ENCODE measurements at regions not wholly inside any gene's neighbourhood (a gene's known extent, or its start where the extent isn't known, plus 50 kb on each side); places are given as distances from the start of the nearest gene placed in this dataset.

- Mint-ChIP-seq H3K4me1 (ENCODE audit: insufficient read depth, unreplicated experiment) (no peaks in the 10 kb centered on the region), H3K27me3 (ENCODE audit: insufficient read depth, unreplicated experiment) (peaks cover 76% of the 10 kb centered on the region), H3K36me3 (ENCODE audit: insufficient read depth, unreplicated experiment) (no peaks in the 10 kb centered on the region), H3K9me3 (ENCODE audit: unreplicated experiment) (no peaks in the 10 kb centered on the region), H3K27ac (ENCODE audit: low read depth, unreplicated experiment) (no peak overlapping the region), H3K4me3 (ENCODE audit: unreplicated experiment) (no peak overlapping the region)
- ChIA-PET CTCF (interaction anchor here (0.6 kb wide), 1 partner anchor 926 kb away, joined by 3 read pairs; no protein-coding TSS in a partner anchor), POLR2A (no interaction called here)
- DNase-seq (ENCODE audit: unreplicated experiment), result no peak
- TF ChIP-seq CTCF (IDR thresholded peaks at IDR 0.05; ENCODE audit: unreplicated experiment), result no peak
- no TSS peak for BruUV-seq (replicated peaks)
- intact Hi-C loops (cut with micrococcal nuclease), result no loop called here
Measured at GRCh38 chr16:52099382-52099781, 447.6 kb downstream of the TOX3 start.

GRCh38 chr16:52095471-52095870, 451.5 kb downstream of the TOX3 start:
- TF ChIP-seq CTCF (IDR thresholded peaks at IDR 0.05; ENCODE audit: unreplicated experiment), result no peak
- BruUV-seq (replicated peaks), result no TSS peak
- ChIA-PET POLR2A (interaction anchor here (0.6 kb wide), 1 partner anchor 830 kb away, joined by 3 read pairs; no protein-coding TSS in a partner anchor), CTCF (interaction anchor here (1.9 kb wide), 1 partner anchor 817 kb away, joined by 6 read pairs; no protein-coding TSS in a partner anchor)
- Mint-ChIP-seq H3K27me3 (ENCODE audit: insufficient read depth, unreplicated experiment) (peaks cover 85% of the 10 kb centered on the region), H3K9me3 (ENCODE audit: unreplicated experiment) (no peaks in the 10 kb centered on the region), H3K36me3 (ENCODE audit: insufficient read depth, unreplicated experiment) (no peaks in the 10 kb centered on the region), H3K4me1 (ENCODE audit: insufficient read depth, unreplicated experiment) (no peaks in the 10 kb centered on the region), H3K4me3 (ENCODE audit: unreplicated experiment) (no peak overlapping the region), H3K27ac (ENCODE audit: low read depth, unreplicated experiment) (no peak overlapping the region)
- intact Hi-C loops (cut with micrococcal nuclease), result no loop called here
- DNase-seq (ENCODE audit: unreplicated experiment), result no peak

GRCh38 chr16:52092126-52092525, 454.8 kb downstream of the TOX3 start:
- Mint-ChIP-seq H3K4me3 (ENCODE audit: unreplicated experiment) (no peak overlapping the region), H3K36me3 (ENCODE audit: insufficient read depth, unreplicated experiment) (no peaks in the 10 kb centered on the region), H3K27me3 (ENCODE audit: insufficient read depth, unreplicated experiment) (peaks cover 92% of the 10 kb centered on the region), H3K27ac (ENCODE audit: low read depth, unreplicated experiment) (no peak overlapping the region), H3K4me1 (ENCODE audit: insufficient read depth, unreplicated experiment) (no peaks in the 10 kb centered on the region), H3K9me3 (ENCODE audit: unreplicated experiment) (no peaks in the 10 kb centered on the region)
- POLR2A ChIA-PET, result no interaction called here
- CTCF ChIA-PET, result interaction anchor here (0.6 kb wide), 1 partner anchor 38 kb away, joined by 3 read pairs; no protein-coding TSS in a partner anchor
- BruUV-seq (replicated peaks), result no TSS peak
- intact Hi-C loops (cut with micrococcal nuclease), result no loop called here
- no peak for DNase-seq (ENCODE audit: unreplicated experiment)
- no peak for TF ChIP-seq CTCF (IDR thresholded peaks at IDR 0.05; ENCODE audit: unreplicated experiment)

- no TSS peak for BruUV-seq (replicated peaks)
- Mint-ChIP-seq H3K4me3 (ENCODE audit: unreplicated experiment) (no peak overlapping the region), H3K4me1 (ENCODE audit: insufficient read depth, unreplicated experiment) (no peaks in the 10 kb centered on the region), H3K27me3 (ENCODE audit: insufficient read depth, unreplicated experiment) (peaks cover 92% of the 10 kb centered on the region), H3K27ac (ENCODE audit: low read depth, unreplicated experiment) (no peak overlapping the region), H3K36me3 (ENCODE audit: insufficient read depth, unreplicated experiment) (no peaks in the 10 kb centered on the region), H3K9me3 (ENCODE audit: unreplicated experiment) (no peaks in the 10 kb centered on the region)
- ChIA-PET POLR2A (interaction anchor here (0.7 to 1.0 kb wide), 2 partner anchors 17 to 40 kb away, joined by 3 read pairs; no protein-coding TSS in a partner anchor), CTCF (interaction anchor here (0.5 to 0.6 kb wide), 2 partner anchors 62 to 824 kb away, joined by 3 read pairs; no protein-coding TSS in a partner anchor)
- intact Hi-C loops (cut with micrococcal nuclease), result loop anchor here (1.0 kb wide), 1 partner anchor 40 kb away; no protein-coding TSS in a partner anchor
- TF ChIP-seq CTCF (IDR thresholded peaks at IDR 0.05; ENCODE audit: unreplicated experiment), result no peak
- DNase-seq (ENCODE audit: unreplicated experiment), result peak; percentile 67
Measured at GRCh38 chr16:52090080-52090479, 456.9 kb downstream of the TOX3 start.
